NB4 (cell line): ENCODE measurements at regions not wholly inside any gene's neighbourhood (a gene's known extent, or its start where the extent isn't known, plus 50 kb on each side); places are given as distances from the start of the nearest gene placed in this dataset.

Experiments
- DNase-seq: peaks from one replicate; pipeline ENCODE4 v3.0.0; 2010; ENCODE audit warnings: low read depth
- H3K4me3 ChIP-seq: one replicate; pipeline ENCODE4 v1.5.1; 2011; ENCODE audit warnings: mild to moderate bottlenecking, low read depth, low read length, moderate library complexity
- CTCF ChIP-seq: IDR thresholded peaks from one replicate; pipeline ENCODE4 v1.5.1; 2012; ENCODE audit warnings: low read depth, low read length
- MAX ChIP-seq: IDR thresholded peaks from 2 replicates; pipeline ENCODE4 v1.6.1; 2011; ENCODE audit warnings: low read depth, low read length
- MYC ChIP-seq: IDR thresholded peaks from 2 replicates; pipeline ENCODE4 v1.6.1; 2011; ENCODE audit warnings: low read depth, low read length
- POLR2A ChIP-seq: IDR thresholded peaks from 2 replicates; pipeline ENCODE4 v1.6.1; 2011; ENCODE audit warnings: mild to moderate bottlenecking; ENCODE audit not compliant: insufficient read length; ENCODE audit errors: extremely low read depth

GRCh38 chr6:16909658-16910360 is 148.5 kb upstream of the ATXN1 start:
- DNase-seq: no peak
- H3K4me3 ChIP-seq: no peak overlapping the region
- no peak for TF ChIP-seq MAX
- no peak for TF ChIP-seq POLR2A
- TF ChIP-seq CTCF: no peak
- no peak for TF ChIP-seq MYC

- no peak for DNase-seq
- H3K4me3 ChIP-seq: no peak overlapping the region
- TF ChIP-seq MYC (no peak), POLR2A (no peak), MAX (no peak), CTCF (no peak)
Observed at GRCh38 chr6:16907991-16908390, 146.7 kb upstream of the ATXN1 start.

- no peak overlapping the region for H3K4me3 ChIP-seq
- TF ChIP-seq MYC: no peak
- TF ChIP-seq CTCF: no peak
- TF ChIP-seq POLR2A: no peak
- TF ChIP-seq MAX: no peak
- no peak for DNase-seq
Observed at GRCh38 chr6:16904957-16905356, 143.7 kb upstream of the ATXN1 start.

GRCh38 chr6:16903470-16903869 is 142.2 kb upstream of the ATXN1 start:
- DNase-seq: peak; percentile 13
- TF ChIP-seq POLR2A: no peak
- TF ChIP-seq MAX: no peak
- TF ChIP-seq MYC: no peak
- TF ChIP-seq CTCF: no peak
- no peak overlapping the region for H3K4me3 ChIP-seq

- H3K4me3 ChIP-seq: no peak overlapping the region
- no peak for DNase-seq
- TF ChIP-seq CTCF (no peak), MAX (no peak), POLR2A (no peak), MYC (no peak)
Observed at GRCh38 chr6:16902502-16902901, 141.2 kb upstream of the ATXN1 start.

- no peak overlapping the region for H3K4me3 ChIP-seq
- DNase-seq: no peak
- TF ChIP-seq POLR2A: no peak
Observed at GRCh38 chr6:16901782-16902181, 140.5 kb upstream of the ATXN1 start.
